Keratinocyte (primary cell): ENCODE measurements at regions not wholly inside any gene's neighbourhood (a gene's known extent, or its start where the extent isn't known, plus 50 kb on each side); places are given as distances from the start of the nearest gene placed in this dataset.

Source experiments
- DNase-seq: peaks from one replicate; pipeline ENCODE4 v3.0.0-alpha.2; 2011; ENCODE audit warnings: low read depth, missing footprints, low spot score
- FAIRE-seq: peaks from 2 replicates; lab custom pipeline; 2011; peaks lifted over from hg19 to GRCh38; lab: Jason Lieb, UNC
- H2AFZ ChIP-seq: 2 replicates; pipeline ENCODE4 v1.6.0; 2012; ENCODE audit warnings: low read length, control low read depth, inconsistent platforms; ENCODE audit not compliant: control insufficient read depth
- H3K27ac ChIP-seq: 2 replicates; pipeline ENCODE4 v1.5.1; 2011; ENCODE audit warnings: low read length; ENCODE audit not compliant: control insufficient read depth, insufficient read depth
- H3K27me3 ChIP-seq: 3 replicates; pipeline ENCODE4 v1.6.0; 2011; ENCODE audit warnings: low read length; ENCODE audit not compliant: control insufficient read depth, insufficient read depth; ENCODE audit errors: extremely low read depth
- H3K36me3 ChIP-seq, 2 experiments: 2 replicates in 1 of 2; 3 replicates in 1 of 2; pipeline ENCODE4 v1.5.1; 2011; ENCODE audit warnings: low read length in 2 of 2, mild to moderate bottlenecking in 1 of 2; ENCODE audit not compliant: control insufficient read depth in 2 of 2, insufficient read depth in 2 of 2; ENCODE audit errors: extremely low read depth in 1 of 2
- H3K4me1 ChIP-seq: 3 replicates; pipeline ENCODE4 v1.5.1; 2011; ENCODE audit warnings: low read length; ENCODE audit not compliant: control insufficient read depth, insufficient read depth; ENCODE audit errors: extremely low read depth
- H3K4me2 ChIP-seq: 3 replicates; pipeline ENCODE4 v1.6.0; 2011; ENCODE audit warnings: low read depth, low read length; ENCODE audit not compliant: control insufficient read depth, insufficient read depth; ENCODE audit errors: extremely low read depth
- H3K4me3 ChIP-seq, 3 experiments: fragments of 200-600 bp in 1 of 3; sonication (generic) in 1 of 3; 2 replicates in 2 of 3; 3 replicates in 1 of 3; pipeline ENCODE4 v1.5.1; 2011 to 2016; ENCODE audit warnings: low read length in 3 of 3, mild to moderate bottlenecking in 3 of 3, control low read depth in 2 of 3, inconsistent platforms in 1 of 3, low read depth in 1 of 3, mixed read lengths in 1 of 3, mixed run types in 1 of 3, moderate library complexity in 1 of 3; ENCODE audit not compliant: control insufficient read depth in 2 of 3, insufficient read depth in 2 of 3; ENCODE audit errors: extremely low read depth in 1 of 3
- H3K79me2 ChIP-seq: 2 replicates; pipeline ENCODE4 v1.6.0; 2012; ENCODE audit warnings: low read length; ENCODE audit not compliant: control insufficient read depth, insufficient read depth
- H3K9ac ChIP-seq: 3 replicates; pipeline ENCODE4 v1.6.0; 2011; ENCODE audit warnings: low read length; ENCODE audit not compliant: control insufficient read depth, insufficient read depth; ENCODE audit errors: extremely low read depth
- H3K9me1 ChIP-seq: 3 replicates; pipeline ENCODE4 v1.6.0; 2011; ENCODE audit warnings: low read length; ENCODE audit not compliant: control insufficient read depth, insufficient read depth; ENCODE audit errors: extremely low read depth
- H3K9me3 ChIP-seq: 2 replicates; pipeline ENCODE4 v1.5.1; 2012; ENCODE audit warnings: low read depth, low read length; ENCODE audit not compliant: control insufficient read depth
- H4K20me1 ChIP-seq: 3 replicates; pipeline ENCODE4 v1.6.0; 2011; ENCODE audit warnings: low read length; ENCODE audit not compliant: control insufficient read depth, insufficient read depth; ENCODE audit errors: extremely low read depth
- EZH2 ChIP-seq: IDR thresholded peaks from one replicate; pipeline ENCODE4 v1.6.1; 2012; ENCODE audit warnings: inconsistent platforms, mild to moderate bottlenecking, low read length, moderate library complexity
- dilution Hi-C: fragments of 300-500 bp; cut with MboI; formaldehyde crosslinking; loops from one replicate; pipeline ENCODE4 v1.7.0; 2020; ENCODE audit warnings: low sequenced_read_pairs; ENCODE audit not compliant: extremely low pct_ligation_motif_present
- TF ChIP-seq, protein P1 (sequence below), 3 experiments: IDR thresholded peaks in 1 of 3; conservative IDR thresholded peaks in 1 of 3; optimal IDR thresholded peaks in 1 of 3; 2 replicates in 2 of 3; 3 replicates in 1 of 3; pipeline versions ENCODE3 to v1.5.1; 2011; ENCODE audit warnings: low read length in 3 of 3, mild to moderate bottlenecking in 3 of 3, moderate library complexity in 2 of 3, control low read depth in 1 of 3, inconsistent platforms in 1 of 3; ENCODE audit not compliant: insufficient read depth in 2 of 3; ENCODE audit errors: extremely low read depth in 1 of 3

DNA sequence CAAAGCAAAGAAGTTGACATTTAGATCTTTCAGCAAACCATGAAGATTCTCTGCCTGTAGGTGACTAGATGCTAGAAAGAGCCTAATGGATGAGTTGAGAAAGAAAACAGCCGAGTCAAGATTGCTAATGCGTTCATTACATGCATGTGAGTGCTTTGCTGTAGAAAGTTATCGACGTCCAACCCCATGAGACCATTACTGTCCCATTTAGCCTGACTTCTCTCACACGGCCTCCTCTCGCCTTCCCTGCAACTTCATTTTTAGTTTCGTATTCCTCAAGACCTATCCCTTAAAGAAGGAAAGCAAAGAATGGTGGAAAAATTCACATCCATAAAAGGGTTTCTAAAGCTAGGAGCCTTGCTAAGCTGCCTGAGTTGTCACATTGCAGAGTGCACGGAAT is 113.7 kb upstream of the DPP6 start:
- H3K9ac ChIP-seq, result no peak overlapping the region
- H3K4me3 ChIP-seq, result no peak overlapping the region
- H3K4me1 ChIP-seq, result no peaks in the 10 kb centered on the region
- no peaks in the 10 kb centered on the region for H3K9me1 ChIP-seq
- H3K27ac ChIP-seq, result no peak overlapping the region
- no peaks in the 10 kb centered on the region for H3K79me2 ChIP-seq
- dilution Hi-C loops, result no loop called here
- H4K20me1 ChIP-seq, result no peaks in the 10 kb centered on the region
- FAIRE-seq, result no peak
- H3K36me3 ChIP-seq, result no peaks in the 10 kb centered on the region
- DNase-seq, result no peak
- no peaks in the 10 kb centered on the region for H3K27me3 ChIP-seq
- peaks cover 10% of the 10 kb centered on the region for H3K9me3 ChIP-seq
- H2AFZ ChIP-seq, result no peak overlapping the region
- no peak overlapping the region for H3K4me2 ChIP-seq
- TF ChIP-seq, protein P1, sequence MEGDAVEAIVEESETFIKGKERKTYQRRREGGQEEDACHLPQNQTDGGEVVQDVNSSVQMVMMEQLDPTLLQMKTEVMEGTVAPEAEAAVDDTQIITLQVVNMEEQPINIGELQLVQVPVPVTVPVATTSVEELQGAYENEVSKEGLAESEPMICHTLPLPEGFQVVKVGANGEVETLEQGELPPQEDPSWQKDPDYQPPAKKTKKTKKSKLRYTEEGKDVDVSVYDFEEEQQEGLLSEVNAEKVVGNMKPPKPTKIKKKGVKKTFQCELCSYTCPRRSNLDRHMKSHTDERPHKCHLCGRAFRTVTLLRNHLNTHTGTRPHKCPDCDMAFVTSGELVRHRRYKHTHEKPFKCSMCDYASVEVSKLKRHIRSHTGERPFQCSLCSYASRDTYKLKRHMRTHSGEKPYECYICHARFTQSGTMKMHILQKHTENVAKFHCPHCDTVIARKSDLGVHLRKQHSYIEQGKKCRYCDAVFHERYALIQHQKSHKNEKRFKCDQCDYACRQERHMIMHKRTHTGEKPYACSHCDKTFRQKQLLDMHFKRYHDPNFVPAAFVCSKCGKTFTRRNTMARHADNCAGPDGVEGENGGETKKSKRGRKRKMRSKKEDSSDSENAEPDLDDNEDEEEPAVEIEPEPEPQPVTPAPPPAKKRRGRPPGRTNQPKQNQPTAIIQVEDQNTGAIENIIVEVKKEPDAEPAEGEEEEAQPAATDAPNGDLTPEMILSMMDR (optimal IDR thresholded peaks at IDR 0.05 in 1 of 3, IDR thresholded peaks at IDR 0.05 in 1 of 3, conservative IDR thresholded peaks at IDR 0.05 in 1 of 3; ENCODE audit: extremely low read depth in 1 of 3, insufficient read depth in 2 of 3, low read length in 3 of 3), result no peak
- TF ChIP-seq EZH2, result no peak

DNA sequence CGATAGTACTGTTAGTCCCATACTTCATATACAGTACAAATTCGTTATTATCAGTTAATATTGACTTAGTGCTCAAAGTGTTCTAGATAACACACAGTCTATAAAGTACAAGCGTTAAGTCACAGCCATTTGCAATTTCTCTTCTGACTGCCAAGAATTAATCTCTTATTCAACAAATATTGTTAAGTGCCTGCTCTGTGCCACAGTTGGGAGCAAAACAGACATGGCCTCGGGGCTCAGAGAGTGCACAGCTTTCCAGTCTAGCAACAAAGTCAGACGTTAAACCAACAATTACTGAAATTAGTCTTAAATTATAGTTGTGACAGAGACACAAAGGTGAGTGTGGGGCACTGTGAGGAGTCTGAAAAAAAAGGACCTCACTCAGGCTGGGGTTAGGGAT is 113.0 kb upstream of the DPP6 start:
- Histone ChIP-seq H3K4me1 (no peaks in the 10 kb centered on the region), H3K27ac (no peak overlapping the region), H3K9ac (no peak overlapping the region), H4K20me1 (no peaks in the 10 kb centered on the region), H3K4me2 (no peak overlapping the region), H3K27me3 (no peaks in the 10 kb centered on the region), H3K36me3 (no peaks in the 10 kb centered on the region), H3K79me2 (no peaks in the 10 kb centered on the region), H3K4me3 (no peak overlapping the region), H2AFZ (no peak overlapping the region), H3K9me3 (peaks cover 10% of the 10 kb centered on the region), H3K9me1 (no peaks in the 10 kb centered on the region)
- FAIRE-seq, result no peak
- DNase-seq, result no peak
- dilution Hi-C loops, result no loop called here
- TF ChIP-seq, protein P1 (optimal IDR thresholded peaks at IDR 0.05 in 1 of 3, IDR thresholded peaks at IDR 0.05 in 1 of 3, conservative IDR thresholded peaks at IDR 0.05 in 1 of 3; ENCODE audit: extremely low read depth in 1 of 3, insufficient read depth in 2 of 3, low read length in 3 of 3), result no peak
- no peak for TF ChIP-seq EZH2
